K562 (cell line): ENCODE measurements at regions not wholly inside any gene's neighbourhood (a gene's known extent, or its start where the extent isn't known, plus 50 kb on each side); places are given as distances from the start of the nearest gene placed in this dataset.

Experiments used
- ATAC-seq: fragments of 200-7000 bp; cut with Tn5 transposase; 3 replicates; pipeline ENCODE4 v1.9.1; 2020; ENCODE audit warnings: moderate library complexity
- BruUV-seq: library from RNA; stranded (reverse); fragments of 400-500 nt; replicated peaks from 2 replicates; lab custom pipeline; 2021; lab: Mats Ljungman, UMichigan
- CTCF ChIA-PET: fragments of 300-600 bp; formaldehyde crosslinking; extraction: SDS; loops from one replicate; lab custom pipeline; 2021; ENCODE audit warnings: low intra/inter-chr PET ratio; lab: Yijun Ruan, JAX
- POLR2A ChIA-PET: fragments of 300-600, 350-650 bp; sonication (Branson Sonifier 250); formaldehyde crosslinking; extraction: SDS; loops from one replicate; lab custom pipeline; 2021; ENCODE audit warnings: antibody characterized with exemption, inconsistent platforms; lab: Yijun Ruan, JAX
- DNase-seq, 4 experiments: peaks; one replicate each; pipeline versions ENCODE4 v3.0.0 to v3.0.0-alpha.2; 2011 to 2018; ENCODE audit warnings: low spot score in 3 of 4, mixed read lengths in 3 of 4; ENCODE audit errors: extremely low read depth in 1 of 4
- FAIRE-seq: peaks from 2 replicates; lab custom pipeline; 2011; peaks lifted over from hg19 to GRCh38; lab: Jason Lieb, UNC
- H2AFZ ChIP-seq: 2 replicates; pipeline ENCODE4 v1.6.0; 2011; ENCODE audit warnings: low read depth, low read length, control low read depth, inconsistent platforms
- H3K27ac ChIP-seq: fragments of 200-600 bp; 3 replicates; pipeline ENCODE4 v1.8.0; 2011; ENCODE audit warnings: low read depth, mild to moderate bottlenecking, control low read depth, inconsistent platforms, low read length, moderate library complexity, mixed read lengths; ENCODE audit errors: extremely low read depth
- H3K27me3 ChIP-seq, 2 experiments: fragments of 300-600 bp in 1 of 2; 2 replicates in 1 of 2; 3 replicates in 1 of 2; pipeline versions ENCODE4 v1.6.0 to v1.8.0; 2011; ENCODE audit warnings: inconsistent platforms in 2 of 2, low read length in 2 of 2, mild to moderate bottlenecking in 1 of 2, mixed read lengths in 1 of 2, moderate library complexity in 1 of 2; ENCODE audit not compliant: control insufficient read depth in 2 of 2, insufficient read depth in 2 of 2
- H3K36me3 ChIP-seq: fragments of 300-600 bp; 3 replicates; pipeline ENCODE4 v1.8.0; 2011; ENCODE audit warnings: mild to moderate bottlenecking, low read length, inconsistent platforms; ENCODE audit not compliant: control insufficient read depth, insufficient read depth
- H3K4me1 ChIP-seq, 2 experiments: fragments of 200-600 bp in 1 of 2; replicated peaks in 1 of 2; 2 replicates in 1 of 2; 3 replicates in 1 of 2; pipeline versions ENCODE4 v1.5.1 to v1.8.0; 2011; ENCODE audit warnings: inconsistent platforms in 2 of 2, low read length in 2 of 2, mild to moderate bottlenecking in 1 of 2, mixed read lengths in 1 of 2, moderate library complexity in 1 of 2; ENCODE audit not compliant: control insufficient read depth in 2 of 2, insufficient read depth in 2 of 2
- H3K4me2 ChIP-seq: 2 replicates; pipeline ENCODE4 v1.6.1; 2011; ENCODE audit warnings: low read length, control low read depth, inconsistent platforms, mixed read lengths; ENCODE audit not compliant: insufficient read depth
- H3K4me3 ChIP-seq: fragments of 200-600 bp; sonication (generic), shearing (Covaris generic); 2 replicates; pipeline ENCODE4 v1.5.1; 2016; ENCODE audit warnings: control low read depth, inconsistent platforms
- H3K79me2 ChIP-seq: fragments of 200-600 bp; 3 replicates; pipeline ENCODE4 v1.8.0; 2011; ENCODE audit warnings: low read length, inconsistent platforms; ENCODE audit not compliant: control insufficient read depth, insufficient read depth
- H3K9ac ChIP-seq, 2 experiments: 2 replicates each; pipeline versions ENCODE4 v1.6.0 to v1.6.1; 2011; ENCODE audit warnings: low read depth in 2 of 2, low read length in 2 of 2, control low read depth in 1 of 2, inconsistent platforms in 1 of 2, mild to moderate bottlenecking in 1 of 2, mixed read lengths in 1 of 2; ENCODE audit not compliant: insufficient read depth in 1 of 2
- H3K9me1 ChIP-seq: one replicate; pipeline ENCODE4 v1.6.0; 2011; ENCODE audit warnings: inconsistent platforms, mild to moderate bottlenecking, low read length, moderate library complexity; ENCODE audit not compliant: control insufficient read depth, insufficient read depth
- H3K9me3 ChIP-seq: replicated peaks from 2 replicates; pipeline ENCODE4 v1.5.1; 2011; ENCODE audit warnings: low read depth, low read length, inconsistent platforms; ENCODE audit not compliant: control insufficient read depth, insufficient read depth
- H4K20me1 ChIP-seq: replicated peaks from 2 replicates; pipeline ENCODE4 v1.6.1; 2011; ENCODE audit warnings: low read length, inconsistent platforms, mixed read lengths; ENCODE audit not compliant: control insufficient read depth, insufficient read depth
- ADNP ChIP-seq: fragments of 200-800 bp; sonication (Bioruptor generic); IDR thresholded peaks from 2 replicates; pipeline ENCODE4 v1.6.1; 2016; ENCODE audit warnings: missing genetic modification characterization, missing compliant biosample characterization
- BDP1 ChIP-seq: IDR thresholded peaks from 3 replicates; pipeline ENCODE4 v1.6.1; 2011; ENCODE audit not compliant: insufficient read length, insufficient read depth
- CREB3L1 ChIP-seq: fragments of 450-650 bp; IDR thresholded peaks from 2 replicates; pipeline ENCODE4 v1.6.1; 2014; ENCODE audit warnings: low read depth, mild to moderate bottlenecking, moderate library complexity, borderline replicate concordance
- CSDE1 ChIP-seq, 2 experiments: fragments of 450-650 bp; IDR thresholded peaks; 2 replicates each; pipeline ENCODE4 v1.6.1; 2016; ENCODE audit warnings: mild to moderate bottlenecking in 1 of 2
- ELK3 ChIP-seq: fragments of 450-650 bp; formaldehyde crosslinking; IDR thresholded peaks from 2 replicates; pipeline ENCODE4 v1.4.0; 2020; ENCODE audit warnings: mild to moderate bottlenecking
- EP400 ChIP-seq: fragments of 450-650 bp; IDR thresholded peaks from 2 replicates; pipeline ENCODE4 v1.6.1; 2017; ENCODE audit warnings: antibody characterized with exemption, mild to moderate bottlenecking, moderate library complexity
- MYBL2 ChIP-seq, 2 experiments: fragments of 450-650 bp in 1 of 2; sonication (generic) in 1 of 2; formaldehyde crosslinking in 1 of 2; IDR thresholded peaks; 2 replicates each; pipeline versions ENCODE4 v1.6.1 to v1.8.1; 2017 to 2022; ENCODE audit warnings: borderline replicate concordance in 1 of 2, inconsistent platforms in 1 of 2, low read depth in 1 of 2, mild to moderate bottlenecking in 1 of 2, missing genetic modification reagents in 1 of 2, moderate library complexity in 1 of 2
- NR3C1 ChIP-seq: sonication (generic); formaldehyde crosslinking; IDR thresholded peaks from 2 replicates; pipeline ENCODE4 v1.8.1; 2022; ENCODE audit warnings: missing genetic modification reagents
- RUNX1 ChIP-seq: sonication (generic); IDR thresholded peaks from 2 replicates; pipeline ENCODE4 v1.6.1; 2016; ENCODE audit warnings: antibody characterized with exemption, low read depth
- STAG1 ChIP-seq: sonication (generic); formaldehyde crosslinking; IDR thresholded peaks from 2 replicates; pipeline ENCODE4 v1.5.0; 2020; ENCODE audit warnings: missing genetic modification reagents, borderline replicate concordance
- TARDBP ChIP-seq: fragments of 450-650 bp; IDR thresholded peaks from 2 replicates; pipeline ENCODE4 v1.6.1; 2016
- ZBTB9 ChIP-seq: fragments of 450-650 bp; formaldehyde crosslinking; IDR thresholded peaks from 2 replicates; pipeline ENCODE4 v1.4.0; 2020; ENCODE audit warnings: mild to moderate bottlenecking, moderate library complexity
- ZFP30 ChIP-seq: fragments of 250-450 bp; sonication (Bioruptor Pico); IDR thresholded peaks from 2 replicates; pipeline ENCODE4 v1.8.0; 2022; ENCODE audit warnings: moderate library complexity, mild to moderate bottlenecking, inconsistent platforms, borderline replicate concordance
- ZNF263 ChIP-seq: sonication (generic); formaldehyde crosslinking; IDR thresholded peaks from 2 replicates; pipeline ENCODE4 v1.8.0; 2022; ENCODE audit warnings: mild to moderate bottlenecking, missing genetic modification reagents, borderline replicate concordance
- ZNF41 ChIP-seq: fragments of 250-450 bp; sonication (Bioruptor Pico); conservative IDR thresholded peaks from 2 replicates; pipeline ENCODE4 v1.4.0; 2020; ENCODE audit warnings: mild to moderate bottlenecking
- ZNF561 ChIP-seq: fragments of 450-650 bp; formaldehyde crosslinking; conservative IDR thresholded peaks from 2 replicates; pipeline ENCODE4 v1.4.0; 2020; ENCODE audit warnings: mild to moderate bottlenecking, moderate library complexity
- ZNF655 ChIP-seq: fragments of 250-450 bp; sonication (Bioruptor Pico); IDR thresholded peaks from 2 replicates; pipeline ENCODE4 v1.5.0; 2021
- in situ Hi-C: fragments of 300-500 bp; cut with MboI; formaldehyde crosslinking; loops from 4 replicates; pipeline ENCODE4 v1.15.0; 2018; ENCODE audit warnings: inconsistent platforms, mixed read lengths
- intact Hi-C: fragments of 100-400 bp; cut with micrococcal nuclease; formaldehyde crosslinking; loops from 2 replicates; pipeline ENCODE4 v1.14.2; 2022

- in situ Hi-C loops = no loop called here
- Histone ChIP-seq H2AFZ (no peak overlapping the region), H3K9me1 (no peaks in the 10 kb centered on the region), H3K27me3 (no peaks in the 10 kb centered on the region), H3K4me3 (no peak overlapping the region), H3K4me2 (no peak overlapping the region), H3K36me3 (no peaks in the 10 kb centered on the region), H3K4me1 (no peaks in the 10 kb centered on the region), H3K79me2 (no peaks in the 10 kb centered on the region), H3K27ac (no peak overlapping the region), H3K9me3 (no peaks in the 10 kb centered on the region), H4K20me1 (no peaks in the 10 kb centered on the region), H3K9ac (no peak overlapping the region)
- no TSS peak for BruUV-seq
- POLR2A ChIA-PET = no interaction called here
- intact Hi-C loops = no loop called here
- ATAC-seq (no peak), FAIRE-seq (no peak), DNase-seq (no peak)
- CTCF ChIA-PET = no interaction called here
- TF ChIP-seq ADNP (tag) (no peak), ZNF263 (CRISPR knock-in tag) (no peak), MYBL2 (IDR thresholded peaks at IDR 0.05; ENCODE audit: low read depth) (no peak), MYBL2 (CRISPR knock-in tag; IDR thresholded peaks at IDR 0.05; ENCODE audit: borderline replicate concordance) (no peak), ZNF41 (CRISPR knock-in tag) (no peak), NR3C1 (CRISPR knock-in tag) (no peak), ZNF561 (CRISPR knock-in tag) (no peak), ZNF655 (CRISPR knock-in tag) (no peak), ZFP30 (CRISPR knock-in tag) (no peak), RUNX1 (no peak), TARDBP (no peak), ELK3 (CRISPR knock-in tag) (no peak), STAG1 (no peak), BDP1 (no peak), CREB3L1 (no peak), CSDE1 (IDR thresholded peaks at IDR 0.05) (no peak), ZBTB9 (no peak), EP400 (no peak)
Observed at GRCh38 chr13:47146136-47146535, 249.3 kb upstream of the HTR2A start.
